Ishikawa (cell line): ENCODE measurements at regions not wholly inside any gene's neighbourhood (a gene's known extent, or its start where the extent isn't known, plus 50 kb on each side); places are given as distances from the start of the nearest gene placed in this dataset.

Experiments
- CEBPB ChIP-seq: IDR thresholded peaks from 2 replicates; pipeline ENCODE4 v1.6.1; 2012
- CREB1 ChIP-seq: IDR thresholded peaks from 2 replicates; pipeline ENCODE4 v1.6.1; 2012; ENCODE audit warnings: low read depth
- RAD21 ChIP-seq: IDR thresholded peaks from 2 replicates; pipeline ENCODE4 v1.6.1; 2012; ENCODE audit warnings: low read depth
- YY1 ChIP-seq: IDR thresholded peaks from 2 replicates; pipeline ENCODE4 v1.6.1; 2012; ENCODE audit warnings: low read depth
- ZBTB7A ChIP-seq: IDR thresholded peaks from 2 replicates; pipeline ENCODE4 v1.6.1; 2012; ENCODE audit warnings: low read depth
- TF ChIP-seq, protein P1 (sequence below): IDR thresholded peaks from 2 replicates; pipeline ENCODE4 v1.6.1; 2012

DNA sequence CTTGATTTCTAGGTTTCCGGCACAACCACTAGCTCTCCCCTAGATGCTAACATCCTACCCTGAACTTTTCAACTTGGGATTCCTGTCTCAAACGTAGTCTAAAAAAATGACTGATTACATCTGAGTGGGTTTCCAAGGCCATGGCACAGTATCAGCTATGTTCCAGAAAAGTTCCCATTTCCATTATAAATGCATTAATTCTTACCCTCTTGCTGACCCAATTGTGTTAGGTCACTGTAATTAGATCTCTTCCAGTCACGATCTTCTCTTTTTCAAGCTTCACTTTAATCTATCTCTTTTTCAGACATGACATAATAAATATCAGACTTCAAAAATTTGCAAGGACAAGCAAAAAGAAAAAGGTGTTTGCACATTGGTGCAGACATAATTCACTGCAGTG lies 50.6 kb upstream of the PDE5A start:
- TF ChIP-seq RAD21 (no peak), YY1 (no peak), ZBTB7A (no peak), CREB1 (no peak), CEBPB (no peak)
- TF ChIP-seq, protein P1, sequence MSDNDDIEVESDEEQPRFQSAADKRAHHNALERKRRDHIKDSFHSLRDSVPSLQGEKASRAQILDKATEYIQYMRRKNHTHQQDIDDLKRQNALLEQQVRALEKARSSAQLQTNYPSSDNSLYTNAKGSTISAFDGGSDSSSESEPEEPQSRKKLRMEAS: no peak
